Stimulated activated CD8-positive, alpha-beta memory T cell treated with anti-CD3 and anti-CD28 coated beads, Interleukin-4, amount 100 ng/mL, for 24 hours (primary cell): ENCODE measurements at regions not wholly inside any gene's neighbourhood (a gene's known extent, or its start where the extent isn't known, plus 50 kb on each side); places are given as distances from the start of the nearest gene placed in this dataset.
"Not testable (repeated sequence)": the region's sequence is repeated elsewhere in the genome, so short reads cannot be mapped to it uniquely, and the experiment has no call there.

Experiments used
- DNase-seq: peaks from one replicate; pipeline ENCODE4 v3.0.0-alpha.2; 2020; ENCODE audit warnings: low read depth

GRCh38 chr5:165407352-165407751 is 1901.9 kb downstream of the MAT2B start:
- no peak for DNase-seq

GRCh38 chr5:165410476-165410875 is 1905.1 kb downstream of the MAT2B start:
- no peak for DNase-seq

- DNase-seq: not testable (repeated sequence)
Measured at GRCh38 chr5:165411532-165411931, 1906.1 kb downstream of the MAT2B start.

GRCh38 chr5:165420493-165420892 is 1915.1 kb downstream of the MAT2B start:
- no peak for DNase-seq

- no peak for DNase-seq
Measured at GRCh38 chr5:165423697-165424299, 1918.4 kb downstream of the MAT2B start.

GRCh38 chr5:165425594-165425993 is 1920.2 kb downstream of the MAT2B start:
- DNase-seq: no peak

GRCh38 chr5:165448753-165449152 is 1943.3 kb downstream of the MAT2B start:
- DNase-seq: no peak

GRCh38 chr5:165457859-165458481 is 1952.6 kb downstream of the MAT2B start:
- no peak for DNase-seq

GRCh38 chr5:165459232-165459631 is 1953.8 kb downstream of the MAT2B start:
- DNase-seq: no peak

GRCh38 chr5:165460911-165461310 is 1955.5 kb downstream of the MAT2B start:
- DNase-seq: no peak

GRCh38 chr5:165477546-165477945 is 1972.1 kb downstream of the MAT2B start:
- no peak for DNase-seq

GRCh38 chr5:165495829-165496380 is 1990.5 kb downstream of the MAT2B start:
- DNase-seq: no peak

- DNase-seq: no peak
Measured at GRCh38 chr5:165497707-165498106, 1992.3 kb downstream of the MAT2B start.

- no peak for DNase-seq
Measured at GRCh38 chr5:165502893-165503691, 1997.7 kb downstream of the MAT2B start.

- DNase-seq: no peak
Measured at GRCh38 chr5:165504674-165505073, 1999.3 kb downstream of the MAT2B start.

- DNase-seq: no peak
Measured at GRCh38 chr5:165508286-165508685, 2002.9 kb downstream of the MAT2B start.

GRCh38 chr5:165508861-165509260 is 2003.4 kb downstream of the MAT2B start:
- DNase-seq: no peak

GRCh38 chr5:165521816-165522610 is 2016.6 kb downstream of the MAT2B start:
- no peak for DNase-seq

GRCh38 chr5:165525271-165525670 is 2019.9 kb downstream of the MAT2B start:
- no peak for DNase-seq

- DNase-seq: no peak
Measured at GRCh38 chr5:165526357-165526756, 2020.9 kb downstream of the MAT2B start.

GRCh38 chr5:165527577-165527976 is 2022.2 kb downstream of the MAT2B start:
- DNase-seq: no peak

GRCh38 chr5:165538065-165538464 is 2032.6 kb downstream of the MAT2B start:
- no peak for DNase-seq
